OCI-LY1 (cell line): ENCODE measurements at regions not wholly inside any gene's neighbourhood (a gene's known extent, or its start where the extent isn't known, plus 50 kb on each side); places are given as distances from the start of the nearest gene placed in this dataset.

Experiments
- CTCF ChIP-seq: fragments of 200-600 bp; sonication (generic), shearing (Covaris generic); IDR thresholded peaks from 2 replicates; pipeline ENCODE4 v1.5.1; 2017; ENCODE audit warnings: mild to moderate bottlenecking, antibody characterized with exemption, low read length, moderate library complexity, mixed read lengths
- EZH2 ChIP-seq: fragments of 200-600 bp; sonication (generic), shearing (Covaris generic); IDR thresholded peaks from 2 replicates; pipeline ENCODE4 v1.8.0; 2017; ENCODE audit warnings: borderline replicate concordance, mixed run types, mild to moderate bottlenecking, antibody characterized with exemption, low read length, moderate library complexity, mixed read lengths

- no peak for TF ChIP-seq CTCF
- TF ChIP-seq EZH2, result no peak
Observed at GRCh38 chr1:29454616-29455380, 218.5 kb downstream of the PTPRU start.
